NCI-H460 (cell line): ENCODE measurements at regions not wholly inside any gene's neighbourhood (a gene's known extent, or its start where the extent isn't known, plus 50 kb on each side); places are given as distances from the start of the nearest gene placed in this dataset.
A peak's percentile ranks its signal among the peaks of the same experiment; 100 is the strongest.
"Not testable (repeated sequence)": the region's sequence is repeated elsewhere in the genome, so short reads cannot be mapped to it uniquely, and the experiment has no call there.

Source experiments
- DNase-seq: peaks from one replicate; pipeline ENCODE4 v3.0.0-alpha.2; 2016; ENCODE audit warnings: low read depth; ENCODE audit errors: extremely low read depth

DNA sequence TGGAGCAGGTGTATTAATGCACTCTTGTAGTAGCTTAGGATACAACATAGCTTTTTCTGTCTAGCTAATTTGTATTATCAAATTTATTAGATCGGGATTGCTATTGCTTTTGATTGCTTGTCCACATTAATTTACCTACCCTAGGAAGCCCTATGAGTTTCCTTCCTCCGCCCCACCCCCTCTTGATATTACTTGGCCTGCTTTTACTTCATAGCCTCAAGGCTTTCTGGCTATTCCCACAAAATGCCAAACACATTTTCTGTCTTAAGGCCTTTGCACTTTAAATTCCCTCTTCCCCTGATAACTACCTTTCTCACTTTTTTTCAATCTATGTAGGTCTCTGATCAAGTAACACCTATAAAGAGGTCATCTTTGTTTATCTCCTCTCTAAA, 99.1 kb upstream of the PRSS16 start:
- no peak for DNase-seq

GRCh38 chr6:27149150-27149549, 98.4 kb upstream of the PRSS16 start:
- DNase-seq, result no peak

- DNase-seq, result no peak
Measured at GRCh38 chr6:27154696-27155095, 92.8 kb upstream of the PRSS16 start.

GRCh38 chr6:27156874-27157458, 90.5 kb upstream of the PRSS16 start:
- no peak for DNase-seq

- DNase-seq, result peak; percentile 70
Measured at GRCh38 chr6:27157459-27158315, 89.8 kb upstream of the PRSS16 start.

- DNase-seq, result no peak
Measured at GRCh38 chr6:27158316-27158643, 89.2 kb upstream of the PRSS16 start.

DNA sequence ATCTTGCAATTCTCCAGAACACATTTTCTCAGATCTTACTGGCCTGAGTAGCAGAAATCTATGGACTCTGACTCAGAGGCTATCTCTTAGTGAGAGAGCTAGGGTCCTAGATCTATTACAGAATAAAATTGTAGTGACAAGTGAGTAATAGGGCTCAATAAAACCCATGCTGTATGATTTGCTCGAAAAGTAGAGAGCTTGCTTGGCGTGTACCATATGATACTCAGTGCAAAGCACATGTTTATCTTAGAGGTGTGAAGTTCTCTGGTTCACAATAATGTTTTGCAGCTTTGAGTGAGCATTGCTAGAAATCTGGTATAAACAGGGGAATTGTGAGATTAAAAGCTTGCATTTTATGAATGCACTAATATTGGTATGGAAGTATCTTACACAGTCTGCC, 87.8 kb upstream of the PRSS16 start:
- no peak for DNase-seq

DNA sequence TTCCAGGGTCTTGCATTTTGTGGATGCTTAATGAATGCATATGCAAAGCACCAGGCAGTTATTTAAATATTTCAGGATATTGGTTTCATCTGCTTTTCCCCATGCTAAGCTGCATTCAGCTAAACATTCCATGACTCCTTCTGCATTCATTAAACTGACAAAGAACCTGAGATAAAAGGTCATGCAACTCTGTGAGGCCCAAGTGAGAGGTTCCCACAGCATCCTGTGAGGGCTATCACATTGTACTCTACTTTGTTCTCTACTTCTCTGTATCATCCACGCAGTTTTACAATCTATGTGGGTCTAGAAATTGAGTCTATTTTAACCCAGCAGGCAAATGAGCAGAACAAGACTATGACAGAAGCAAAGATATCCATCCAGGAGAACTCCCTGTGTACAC, 86.4 kb upstream of the PRSS16 start:
- DNase-seq, result no peak

DNA sequence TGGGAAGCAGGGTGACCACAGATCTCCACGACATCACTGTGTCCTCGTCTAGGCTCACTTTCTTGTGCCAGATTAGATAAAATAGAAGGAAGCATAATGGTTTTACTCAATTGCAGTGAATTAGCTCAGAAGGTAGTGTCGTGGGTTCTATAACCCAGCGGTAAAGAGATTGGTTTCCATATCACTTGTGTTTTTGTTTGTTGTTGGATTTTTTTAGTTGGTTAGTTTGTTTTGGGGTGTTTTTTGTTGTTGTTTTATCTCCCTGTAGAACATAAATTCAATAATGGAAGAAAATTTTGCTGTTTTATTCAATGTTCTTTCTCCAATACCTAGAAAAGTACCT, 85.9 kb upstream of the PRSS16 start:
- DNase-seq, result no peak

GRCh38 chr6:27161946-27162603, 85.4 kb upstream of the PRSS16 start:
- DNase-seq, result peak; percentile 59

DNA sequence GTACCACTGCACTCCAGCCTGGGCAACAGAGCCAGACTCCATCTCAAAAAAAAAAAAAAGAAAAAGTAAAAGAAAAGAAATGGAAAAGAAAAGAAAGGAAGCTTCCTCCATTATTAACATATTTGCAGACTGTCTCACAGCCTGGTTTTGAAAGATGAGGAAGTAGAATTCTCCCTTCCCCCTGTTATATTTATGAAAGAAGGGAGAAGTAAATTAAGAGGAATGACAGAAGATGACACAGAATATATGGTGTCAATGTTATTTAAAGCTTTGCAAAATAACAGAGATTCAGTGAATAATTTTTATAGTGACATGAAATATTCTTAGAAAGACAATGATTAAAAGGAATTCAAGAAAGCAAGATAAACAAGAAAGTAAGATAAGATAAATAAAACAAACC, 83.7 kb upstream of the PRSS16 start:
- DNase-seq, result no peak

- DNase-seq, result no peak
Measured at GRCh38 chr6:27168108-27168507, 79.4 kb upstream of the PRSS16 start.

DNA sequence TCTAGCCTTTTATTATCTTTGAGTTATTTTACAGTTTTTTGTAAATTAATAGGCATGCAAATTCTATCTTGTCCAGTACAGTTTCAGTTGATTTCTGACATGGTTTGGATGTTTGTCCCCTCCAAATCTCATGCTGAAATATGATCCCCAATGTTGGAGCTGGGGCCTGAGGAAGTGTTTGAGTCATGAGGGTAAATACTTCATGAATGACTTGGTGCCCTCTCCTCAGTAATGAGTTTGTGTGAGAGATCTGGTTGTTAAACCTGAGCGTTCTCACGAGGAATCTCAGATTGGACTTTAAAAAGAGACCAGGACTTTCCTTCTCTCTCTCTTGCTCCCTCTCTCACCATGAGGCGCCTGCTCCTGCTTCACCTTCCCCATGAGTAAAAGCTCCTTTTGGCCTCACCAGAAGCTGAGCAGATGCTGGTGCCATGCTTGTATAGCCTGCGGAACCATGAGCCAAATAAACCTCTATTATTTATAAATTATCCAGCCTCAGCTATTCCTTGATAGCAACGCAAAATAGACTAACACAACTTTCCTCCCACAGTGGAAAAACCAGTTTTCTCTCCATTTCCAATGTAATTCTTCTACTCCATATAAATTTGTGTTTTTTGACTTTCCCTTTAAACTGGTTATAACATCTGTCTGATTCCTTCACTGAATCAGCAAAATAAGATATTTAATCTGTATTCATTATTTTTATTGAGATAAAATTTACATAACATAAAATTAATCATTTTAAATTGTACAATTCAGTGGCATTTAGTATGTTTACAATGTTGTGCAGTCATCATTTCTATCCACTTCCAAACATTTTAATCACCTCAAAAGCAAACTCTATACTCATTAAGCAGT, 78.7 kb upstream of the PRSS16 start:
- DNase-seq, result no peak

DNA sequence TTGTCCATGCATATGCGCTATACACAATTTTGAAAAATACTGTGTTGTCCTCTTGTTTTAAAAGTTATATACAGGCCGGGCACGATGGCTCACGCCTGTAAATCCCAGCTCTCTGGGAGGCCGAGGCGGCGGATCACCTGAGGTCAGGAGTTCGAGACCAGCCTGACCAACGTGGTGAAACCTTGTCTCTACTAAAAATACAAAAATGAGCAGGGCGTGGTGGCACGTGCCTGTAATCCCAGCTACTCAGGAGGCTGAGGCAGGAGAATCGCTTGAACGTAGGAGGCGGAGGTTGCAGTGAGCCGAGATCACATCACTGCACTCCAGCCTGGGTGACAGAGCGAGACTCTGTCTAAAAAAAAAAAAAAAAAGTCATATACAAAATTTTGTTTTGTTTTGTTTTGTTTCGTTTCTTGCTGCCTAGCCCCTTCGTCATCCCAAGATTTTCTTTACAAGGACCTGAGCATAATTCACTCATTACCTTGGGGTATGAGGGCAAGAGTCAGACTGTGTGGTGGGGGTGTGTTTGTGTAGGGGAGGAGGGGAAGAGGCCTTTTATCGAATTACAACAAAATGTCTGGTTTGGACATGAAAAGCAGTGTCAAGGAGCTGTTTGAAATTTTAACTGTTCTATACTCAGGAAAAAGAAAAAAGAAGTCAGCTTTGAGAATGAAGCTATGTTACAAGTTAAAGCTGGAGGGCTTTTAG, 74.8 kb upstream of the PRSS16 start:
- DNase-seq, result not testable (repeated sequence)

- DNase-seq, result not testable (repeated sequence)
Measured at GRCh38 chr6:27173232-27173601, 74.3 kb upstream of the PRSS16 start.

- DNase-seq, result no peak
Measured at GRCh38 chr6:27174958-27175357, 72.5 kb upstream of the PRSS16 start.

- DNase-seq, result no peak
Measured at GRCh38 chr6:27176096-27176495, 71.4 kb upstream of the PRSS16 start.

- no peak for DNase-seq
Measured at GRCh38 chr6:27176523-27177484, 70.7 kb upstream of the PRSS16 start.
